Tibial nerve (tissue), 4 donors: ENCODE measurements at regions not wholly inside any gene's neighbourhood (a gene's known extent, or its start where the extent isn't known, plus 50 kb on each side); places are given as distances from the start of the nearest gene placed in this dataset.
"Not testable (repeated sequence)": the region's sequence is repeated elsewhere in the genome, so short reads cannot be mapped to it uniquely, and the experiment has no call there.

Experiments used
- EP300 ChIP-seq, 2 donors: sonication (generic); formaldehyde crosslinking; IDR thresholded peaks; one replicate each; pipeline ENCODE4 v1.6.1; 2017; ENCODE audit warnings: antibody characterized with exemption in 2 of 2, mild to moderate bottlenecking in 1 of 2
- TF ChIP-seq, protein P1 (sequence below), 5 experiments: fragments of 200-600 bp in 3 of 5; fragments of 450-650 bp in 2 of 5; sonication (generic) in 3 of 5; IDR thresholded peaks; one replicate each; pipeline ENCODE4 v1.5.1; 2016 to 2019; ENCODE audit warnings: antibody characterized with exemption in 5 of 5, mild to moderate bottlenecking in 3 of 5, moderate library complexity in 2 of 5

DNA sequence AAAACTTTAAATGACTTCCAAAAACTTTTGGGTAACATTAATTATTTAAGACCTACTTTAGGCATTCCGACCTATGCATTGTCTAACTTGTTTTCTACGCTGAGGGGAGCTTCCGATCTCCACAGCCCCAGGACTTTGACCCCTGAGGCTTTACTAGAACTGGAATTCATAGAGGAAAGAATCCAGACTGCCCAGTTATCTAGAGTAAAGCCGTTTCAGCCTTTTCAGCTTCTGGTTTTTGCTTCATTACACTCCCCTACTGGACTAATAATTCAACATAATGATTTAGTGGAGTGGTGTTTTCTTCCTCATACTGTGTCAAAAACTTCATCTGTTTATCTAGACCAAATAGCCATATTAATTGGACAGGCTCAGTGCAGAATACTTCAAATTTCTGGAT is 571.9 kb upstream of the PTGER4 start:
- TF ChIP-seq, protein P1, sequence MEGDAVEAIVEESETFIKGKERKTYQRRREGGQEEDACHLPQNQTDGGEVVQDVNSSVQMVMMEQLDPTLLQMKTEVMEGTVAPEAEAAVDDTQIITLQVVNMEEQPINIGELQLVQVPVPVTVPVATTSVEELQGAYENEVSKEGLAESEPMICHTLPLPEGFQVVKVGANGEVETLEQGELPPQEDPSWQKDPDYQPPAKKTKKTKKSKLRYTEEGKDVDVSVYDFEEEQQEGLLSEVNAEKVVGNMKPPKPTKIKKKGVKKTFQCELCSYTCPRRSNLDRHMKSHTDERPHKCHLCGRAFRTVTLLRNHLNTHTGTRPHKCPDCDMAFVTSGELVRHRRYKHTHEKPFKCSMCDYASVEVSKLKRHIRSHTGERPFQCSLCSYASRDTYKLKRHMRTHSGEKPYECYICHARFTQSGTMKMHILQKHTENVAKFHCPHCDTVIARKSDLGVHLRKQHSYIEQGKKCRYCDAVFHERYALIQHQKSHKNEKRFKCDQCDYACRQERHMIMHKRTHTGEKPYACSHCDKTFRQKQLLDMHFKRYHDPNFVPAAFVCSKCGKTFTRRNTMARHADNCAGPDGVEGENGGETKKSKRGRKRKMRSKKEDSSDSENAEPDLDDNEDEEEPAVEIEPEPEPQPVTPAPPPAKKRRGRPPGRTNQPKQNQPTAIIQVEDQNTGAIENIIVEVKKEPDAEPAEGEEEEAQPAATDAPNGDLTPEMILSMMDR (IDR thresholded peaks at IDR 0.05): not testable (repeated sequence)
- not testable (repeated sequence) for TF ChIP-seq EP300 (IDR thresholded peaks at IDR 0.05)
